ENCODE measurements at regions not wholly inside any gene's neighbourhood (a gene's known extent, or its start where the extent isn't known, plus 50 kb on each side); places are given as distances from the start of the nearest gene placed in this dataset.

DNA sequence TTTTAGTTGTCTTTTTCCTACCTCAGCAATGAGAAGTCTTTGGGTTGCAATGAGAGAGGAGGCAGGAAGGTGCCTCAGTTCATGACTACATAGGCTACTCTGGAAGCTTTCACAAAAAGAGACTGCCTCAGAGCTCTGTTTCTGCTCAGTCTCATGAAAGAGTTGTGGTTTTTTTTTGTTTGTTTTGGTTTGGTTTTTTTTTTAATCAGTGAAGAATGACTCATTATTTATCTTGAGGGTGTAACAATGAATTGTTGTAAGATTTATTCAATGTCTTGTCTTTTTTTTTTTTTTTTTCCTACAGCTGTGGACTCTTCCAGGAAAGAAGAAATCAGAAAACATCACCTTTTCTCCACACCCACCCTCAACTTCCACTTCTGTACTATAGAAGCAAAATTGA is 67.5 kb upstream of the CXCL13 start:
- DNase-seq: no peak

GRCh38 chr4:77538574-77539157 is 67.0 kb upstream of the CXCL13 start:
- no peak for DNase-seq

Data from CD4-positive, alpha-beta T cell treated with Interferon gamma for 1 hour (primary cell).